ENCODE measurements at regions not wholly inside any gene's neighbourhood (a gene's known extent, or its start where the extent isn't known, plus 50 kb on each side); places are given as distances from the start of the nearest gene placed in this dataset.
"Not testable (repeated sequence)": the region's sequence is repeated elsewhere in the genome, so short reads cannot be mapped to it uniquely, and the experiment has no call there.

DNA sequence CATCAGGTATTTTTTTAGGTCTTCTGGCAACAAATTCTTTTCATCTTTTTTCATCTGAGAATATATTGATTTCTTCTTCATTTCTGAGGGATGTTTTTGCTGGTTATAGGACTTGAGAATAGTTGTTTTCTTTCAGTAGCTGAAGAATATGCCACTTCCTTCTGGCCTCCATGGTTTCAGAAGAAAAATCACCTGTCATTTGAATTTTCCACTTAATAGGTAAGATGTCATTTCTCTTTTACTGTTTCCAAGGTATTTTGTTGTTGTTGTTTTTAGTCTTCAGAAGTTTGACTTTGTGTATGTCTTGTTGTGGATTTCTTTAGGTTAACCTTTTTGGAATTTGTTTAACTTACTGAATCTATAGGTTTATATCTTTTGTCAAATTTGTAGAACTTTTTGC is 257.8 kb upstream of the AMIGO2 start:
- no peak for DNase-seq (ENCODE audit: low spot score)
- no peak for TF ChIP-seq CTCF (IDR thresholded peaks at IDR 0.05; ENCODE audit: extremely low read depth, insufficient read depth, missing control alignments)
- in situ Hi-C loops (cut with MboI; ENCODE audit: low pct_unique_long_range_greater_than_20kb, low sequenced_read_pairs, unreplicated experiment): no loop called here

DNA sequence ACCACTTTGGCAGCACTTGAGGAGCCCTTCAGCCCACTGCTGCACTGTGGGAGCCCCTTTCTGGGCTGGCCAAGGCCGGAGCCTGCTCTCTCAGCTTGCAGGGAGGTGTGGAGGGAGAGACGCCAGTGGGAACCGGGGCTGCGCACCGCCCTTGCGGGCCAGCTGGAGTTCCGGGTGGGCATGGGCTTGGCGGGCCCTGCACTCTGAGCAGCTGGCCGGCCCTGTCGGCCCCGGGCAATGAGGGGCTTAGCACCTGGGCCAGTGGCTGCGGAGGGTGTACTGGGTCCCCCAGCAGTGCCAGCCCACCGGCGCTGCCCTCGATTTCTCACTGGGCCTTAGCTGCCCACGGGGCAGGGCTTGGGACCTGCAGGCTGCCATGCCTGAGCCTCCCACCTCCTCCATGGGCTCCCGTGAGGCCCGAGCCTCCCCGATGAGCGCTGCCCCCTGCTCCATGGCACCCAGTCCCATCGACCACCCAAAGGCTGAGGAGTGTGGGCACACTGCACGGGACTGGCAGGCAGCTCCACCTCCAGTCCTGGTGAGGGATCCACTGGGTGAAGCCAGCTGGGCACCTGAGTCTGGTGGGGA is 253.6 kb upstream of the AMIGO2 start:
- DNase-seq (ENCODE audit: low spot score); in situ Hi-C loops (cut with MboI; ENCODE audit: low pct_unique_long_range_greater_than_20kb, low sequenced_read_pairs, unreplicated experiment): not testable (repeated sequence)

DNA sequence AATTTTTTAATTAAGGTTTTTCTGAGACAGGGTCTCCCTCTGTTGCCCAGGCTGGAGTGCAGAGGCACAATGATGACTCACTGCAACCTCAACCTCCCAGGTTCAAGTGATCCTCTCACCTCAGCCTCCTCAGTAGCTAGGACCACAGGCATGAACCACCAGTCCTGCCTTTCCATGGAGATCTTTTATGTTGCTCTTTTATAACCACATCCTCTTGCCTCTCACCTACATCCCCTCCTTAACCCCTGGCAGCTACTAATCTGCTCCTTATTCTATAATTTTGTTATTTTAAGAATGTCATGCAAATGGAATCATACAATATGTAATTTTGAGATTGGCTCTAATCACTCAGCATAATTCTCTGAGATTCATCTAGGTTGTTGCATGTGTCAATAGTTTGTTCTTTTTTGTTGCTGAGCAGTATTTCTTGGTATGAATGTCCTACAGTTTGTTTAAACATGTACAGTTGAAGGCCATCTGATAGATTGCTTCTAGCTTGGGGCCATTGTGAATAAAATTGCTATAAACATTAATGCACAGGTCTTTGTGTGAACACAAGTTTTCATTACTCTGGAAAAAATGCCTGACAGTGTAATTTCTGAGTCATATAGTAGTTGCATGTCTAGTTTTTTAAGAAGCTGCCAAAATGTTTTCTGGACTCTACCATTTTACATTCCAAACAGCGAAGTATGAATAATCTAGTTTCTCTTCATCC is 249.2 kb upstream of the AMIGO2 start:
- no peak for DNase-seq (ENCODE audit: low spot score)
- in situ Hi-C loops (cut with MboI; ENCODE audit: low pct_unique_long_range_greater_than_20kb, low sequenced_read_pairs, unreplicated experiment): no loop called here
- no peak for TF ChIP-seq CTCF (IDR thresholded peaks at IDR 0.05; ENCODE audit: extremely low read depth, insufficient read depth, missing control alignments)

- no peak for TF ChIP-seq CTCF (IDR thresholded peaks at IDR 0.05; ENCODE audit: extremely low read depth, insufficient read depth, missing control alignments)
- in situ Hi-C loops (cut with MboI; ENCODE audit: low pct_unique_long_range_greater_than_20kb, low sequenced_read_pairs, unreplicated experiment): no loop called here
These were observed 246.4 kb upstream of the AMIGO2 start for GRCh38 chr12:47326190-47326589.

DNA sequence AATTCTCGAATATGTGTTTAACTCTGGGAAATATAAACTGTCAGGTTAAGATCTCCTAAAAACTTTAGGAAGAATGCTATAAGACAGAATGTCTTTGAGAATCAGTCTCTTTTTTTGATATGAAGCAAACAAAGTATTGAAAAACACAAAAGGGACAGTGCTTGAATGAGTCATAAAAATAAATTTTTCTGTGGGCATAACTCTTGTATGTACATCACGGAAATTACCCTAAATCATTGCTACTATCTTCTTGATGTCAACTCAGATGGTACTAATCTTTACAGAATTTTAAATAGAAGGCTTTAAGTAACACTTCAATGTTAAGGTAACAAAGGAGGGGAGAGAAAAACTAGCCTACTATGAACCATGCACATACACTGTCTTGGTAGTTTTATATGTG is 244.0 kb upstream of the AMIGO2 start:
- TF ChIP-seq CTCF (IDR thresholded peaks at IDR 0.05; ENCODE audit: extremely low read depth, insufficient read depth, missing control alignments): no peak
- no peak for DNase-seq (ENCODE audit: low spot score)
- in situ Hi-C loops (cut with MboI; ENCODE audit: low pct_unique_long_range_greater_than_20kb, low sequenced_read_pairs, unreplicated experiment): loop anchor here (25.0 kb wide), 1 partner anchor 287 kb away; no protein-coding TSS in a partner anchor

More at GRCh38 chr12:47326190-47326589, 246.4 kb upstream of the AMIGO2 start:
- DNase-seq (ENCODE audit: low spot score): no peak

DNA sequence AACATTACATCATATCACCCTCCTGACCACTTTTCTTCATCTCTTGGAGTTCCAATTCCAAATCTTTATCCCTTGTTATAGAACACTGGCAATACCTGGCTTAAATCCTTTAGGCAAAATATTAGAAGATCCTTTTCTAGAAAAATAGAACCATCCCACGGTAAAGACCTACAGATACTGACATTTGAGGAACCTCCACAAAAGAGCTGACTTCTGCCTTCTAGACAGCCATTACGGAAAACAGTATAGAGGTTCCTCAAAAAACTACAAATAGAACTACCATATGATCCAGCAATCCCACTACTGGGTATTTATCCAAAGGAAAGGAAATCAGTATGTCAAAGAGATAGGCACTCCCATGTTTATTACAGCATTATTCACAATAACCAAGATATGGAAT is 241.7 kb upstream of the AMIGO2 start:
- DNase-seq (ENCODE audit: low spot score): no peak
- in situ Hi-C loops (cut with MboI; ENCODE audit: low pct_unique_long_range_greater_than_20kb, low sequenced_read_pairs, unreplicated experiment): loop anchor here (25.0 kb wide), 1 partner anchor 284 kb away; no protein-coding TSS in a partner anchor
- no peak for TF ChIP-seq CTCF (IDR thresholded peaks at IDR 0.05; ENCODE audit: extremely low read depth, insufficient read depth, missing control alignments)

- in situ Hi-C loops (cut with MboI; ENCODE audit: low pct_unique_long_range_greater_than_20kb, low sequenced_read_pairs, unreplicated experiment): loop anchor here (25.0 kb wide), 1 partner anchor 282 kb away; no protein-coding TSS in a partner anchor
These were observed 240.0 kb upstream of the AMIGO2 start for GRCh38 chr12:47319746-47320145.

More at GRCh38 chr12:47319746-47320145, 240.0 kb upstream of the AMIGO2 start:
- no peak for TF ChIP-seq CTCF (IDR thresholded peaks at IDR 0.05; ENCODE audit: extremely low read depth, insufficient read depth, missing control alignments)
- DNase-seq (ENCODE audit: low spot score): no peak

Data from GM13977 (cell line).